ENCODE measurements at regions not wholly inside any gene's neighbourhood (a gene's known extent, or its start where the extent isn't known, plus 50 kb on each side); places are given as distances from the start of the nearest gene placed in this dataset.

DNA sequence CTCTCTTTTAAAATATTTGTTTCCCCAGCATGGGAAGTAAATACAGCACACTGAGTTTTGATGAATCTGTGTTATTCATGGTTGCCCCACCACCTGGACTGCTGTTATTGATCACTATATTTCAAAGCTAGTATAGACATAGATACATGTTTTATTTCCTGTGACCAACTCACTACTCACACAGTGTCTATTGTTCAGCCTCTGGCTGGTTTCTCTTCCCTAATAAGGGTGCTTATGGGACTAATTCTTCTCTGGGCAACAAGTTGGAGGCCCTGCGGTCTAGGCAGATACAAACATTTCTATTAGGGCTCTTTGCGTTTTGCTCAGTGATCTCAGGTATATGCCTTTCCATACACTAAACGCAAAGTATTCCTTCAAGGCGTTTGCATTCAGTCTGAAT lies 1191.0 kb upstream of the TMEM132C start:
- no peak for DNase-seq

DNA sequence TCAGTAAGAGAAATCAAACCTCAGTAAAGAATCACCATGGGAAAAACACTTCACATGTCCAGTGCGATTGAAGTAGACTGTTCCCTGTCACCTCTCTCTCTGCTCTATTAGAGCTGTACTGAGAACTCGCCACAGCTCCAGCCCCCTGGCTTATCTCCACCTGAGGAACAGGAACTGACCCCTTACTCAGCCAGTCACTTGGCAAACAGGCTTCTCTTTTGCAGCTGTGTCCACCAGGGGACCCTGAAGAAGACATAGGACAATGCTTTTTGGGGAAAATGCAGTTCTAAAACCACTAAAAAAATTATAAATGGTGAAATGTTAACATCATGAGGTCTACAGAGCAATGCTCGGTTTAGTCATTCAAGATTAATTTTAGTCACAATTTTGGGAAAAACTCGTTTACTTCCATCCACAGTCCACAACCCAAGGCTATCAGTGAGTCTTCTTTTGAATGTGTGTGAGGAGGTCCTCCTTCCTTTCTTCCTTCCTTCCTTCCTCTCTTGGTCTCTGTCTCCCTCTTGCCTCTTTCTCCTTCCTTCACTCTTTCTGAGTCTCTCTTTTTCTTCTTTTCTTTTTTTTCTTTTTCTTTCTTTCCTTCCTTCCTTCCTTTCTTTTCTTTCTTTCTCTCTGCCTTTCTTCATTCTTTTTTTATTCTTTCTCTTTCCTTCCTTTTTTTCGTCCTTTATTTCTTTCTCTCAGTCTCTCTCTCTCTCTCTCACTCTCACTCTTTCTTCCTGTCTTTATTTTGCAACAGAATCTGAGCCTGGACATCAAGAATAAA lies 1189.5 kb upstream of the TMEM132C start:
- DNase-seq, result no peak

DNA sequence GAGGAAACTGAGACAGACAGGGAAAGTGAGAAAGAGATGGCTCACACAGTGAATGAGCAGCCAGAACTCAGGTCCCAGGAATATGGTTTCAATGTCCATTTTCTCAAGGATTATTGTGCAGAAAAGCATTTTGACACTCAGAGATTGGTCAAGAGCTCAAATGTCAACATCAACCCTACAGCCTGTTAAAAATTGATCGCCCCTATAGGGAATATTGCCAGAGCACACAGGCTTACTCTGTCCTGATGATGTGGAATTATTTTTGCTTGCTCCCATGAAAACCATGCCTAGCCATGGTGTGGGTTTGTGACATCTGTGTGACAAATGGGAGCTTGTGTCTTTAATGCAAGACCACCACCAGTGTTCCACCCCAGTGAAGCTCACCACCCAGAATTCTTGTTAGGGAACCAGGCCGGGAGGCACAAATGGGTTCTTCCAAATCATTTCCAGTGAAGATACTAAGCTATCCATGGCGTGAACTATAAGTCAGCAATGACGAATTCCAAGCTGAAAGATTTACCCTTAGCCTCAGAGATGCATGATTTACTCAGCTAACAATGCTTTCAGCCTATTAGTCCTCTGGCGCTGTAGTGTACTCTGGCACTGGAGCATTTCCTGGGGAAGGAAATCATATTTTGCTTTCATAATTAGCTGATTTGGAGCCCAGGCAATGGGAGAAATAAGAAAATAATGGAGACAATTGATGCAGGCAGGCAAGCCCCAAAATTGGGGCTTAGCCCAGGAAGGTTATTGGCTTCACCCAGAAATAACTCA lies 1188.2 kb upstream of the TMEM132C start:
- DNase-seq, result no peak

DNA sequence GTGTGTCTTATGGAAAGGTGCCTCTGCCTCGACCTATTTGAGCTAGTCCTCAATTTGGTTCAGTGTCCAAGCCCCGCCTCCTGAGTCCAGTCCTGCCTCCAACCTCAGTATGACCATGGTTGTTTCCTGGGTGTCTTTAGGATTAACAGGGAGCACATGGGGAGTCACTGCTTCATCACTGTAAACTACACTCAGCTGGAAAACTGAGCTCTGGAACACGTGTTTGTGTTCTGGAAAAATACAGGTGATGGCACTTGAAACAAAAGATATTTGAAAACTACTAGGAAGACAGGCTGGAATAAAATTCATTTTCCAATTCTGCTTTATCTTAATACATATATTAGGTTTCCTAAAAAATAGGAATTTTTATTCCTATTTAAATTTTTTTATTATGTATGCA lies 1187.3 kb upstream of the TMEM132C start:
- no peak for DNase-seq

DNA sequence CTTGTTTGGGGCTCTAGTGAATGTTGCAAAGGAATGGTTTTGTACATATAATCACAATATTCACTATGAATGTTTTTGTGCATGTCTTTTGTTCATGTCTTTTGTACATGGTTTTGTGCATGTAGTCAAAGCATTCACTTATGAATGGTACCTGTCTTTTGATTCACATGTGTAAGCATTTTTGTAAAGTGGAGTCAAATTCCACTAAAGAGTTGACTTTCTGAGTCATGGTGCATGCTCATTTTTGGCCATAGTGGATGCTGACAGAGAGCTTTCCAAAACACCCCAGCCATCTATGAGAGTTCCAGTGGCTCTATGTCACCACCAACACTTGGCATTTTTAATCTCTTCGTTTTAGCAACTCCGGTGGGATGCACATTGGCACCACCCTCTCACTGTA lies 1185.9 kb upstream of the TMEM132C start:
- no peak for DNase-seq

DNA sequence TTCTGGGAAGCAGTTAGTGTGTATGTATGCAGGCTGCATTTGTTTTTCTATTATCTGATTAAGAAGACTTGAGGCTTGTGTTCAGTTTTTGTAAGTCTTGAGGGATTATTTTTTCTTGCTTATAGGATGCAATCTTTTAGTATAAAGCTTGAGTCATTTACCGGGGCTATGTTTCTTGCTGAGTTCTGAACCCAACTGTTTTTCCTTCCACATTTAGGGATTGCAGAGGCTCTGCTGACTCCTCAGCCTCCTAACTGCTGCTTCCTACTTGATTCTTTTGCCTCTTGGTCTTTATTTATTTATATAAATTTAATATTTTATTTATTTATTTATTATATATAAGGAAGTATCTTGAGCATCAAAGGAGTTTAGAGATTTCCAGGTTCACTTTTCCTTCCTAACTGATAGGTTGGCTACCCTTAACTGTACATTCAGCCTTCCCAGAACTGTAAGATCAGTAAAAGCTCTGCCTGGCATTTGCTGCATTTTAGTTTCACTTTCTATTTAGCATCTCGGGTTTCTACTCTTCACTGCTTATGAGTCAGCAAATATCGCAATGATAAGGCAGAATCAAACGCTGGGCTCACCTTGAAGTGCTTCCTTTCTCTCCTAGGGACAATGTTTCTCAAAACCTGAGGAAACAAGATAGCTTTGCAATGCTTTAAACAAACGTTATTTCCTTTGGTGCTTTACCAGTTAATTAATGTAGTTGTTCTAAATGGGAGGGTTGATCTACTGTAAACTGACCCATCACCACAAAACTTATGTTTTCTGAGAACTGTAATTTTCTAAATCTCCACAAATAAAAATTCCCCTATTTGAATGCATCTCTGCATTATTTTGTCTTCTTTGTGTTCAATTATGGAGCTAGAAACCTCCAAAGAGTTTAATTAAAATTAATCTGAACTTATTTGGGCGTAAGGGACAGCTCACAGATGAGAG lies 1183.7 kb upstream of the TMEM132C start:
- DNase-seq, result peak; percentile 16 to 48

DNA sequence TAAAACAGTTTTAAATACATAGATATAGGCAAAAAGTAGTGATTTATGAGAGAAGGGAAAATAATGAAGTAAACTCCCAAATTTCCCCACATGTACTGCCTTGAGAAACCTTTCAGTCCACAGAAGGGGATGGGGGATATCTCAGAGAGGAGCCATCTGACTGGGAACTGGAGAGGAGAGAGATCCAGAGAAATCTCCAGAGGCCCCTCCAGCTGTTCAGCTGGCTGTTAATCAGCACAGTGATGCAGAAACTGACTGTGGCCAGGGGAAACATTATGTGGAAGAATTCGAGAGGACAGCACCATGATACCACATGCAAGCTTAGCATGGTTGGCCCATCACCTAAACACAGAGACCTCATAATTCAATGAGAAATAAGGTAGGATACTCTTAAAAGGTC lies 1165.9 kb upstream of the TMEM132C start:
- DNase-seq, result no peak

DNA sequence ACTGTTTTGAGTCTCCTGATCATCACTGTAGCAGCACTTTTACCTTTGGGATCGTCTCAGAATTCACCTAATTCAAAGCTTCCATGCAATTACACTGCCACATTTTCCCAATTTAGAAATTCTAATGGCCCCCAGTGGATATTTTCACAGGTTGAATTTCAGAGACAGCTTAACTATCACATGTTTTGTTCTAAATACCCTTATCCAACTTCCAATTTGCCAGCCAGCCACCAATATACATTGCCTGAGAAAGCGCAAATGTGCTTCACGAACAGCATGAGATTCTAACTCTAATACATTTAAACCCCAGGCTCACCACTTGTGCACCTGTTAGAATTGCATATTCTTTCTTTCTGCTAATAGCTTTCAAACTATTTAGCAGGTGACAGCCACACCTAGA lies 1160.9 kb upstream of the TMEM132C start:
- DNase-seq, result no peak

DNA sequence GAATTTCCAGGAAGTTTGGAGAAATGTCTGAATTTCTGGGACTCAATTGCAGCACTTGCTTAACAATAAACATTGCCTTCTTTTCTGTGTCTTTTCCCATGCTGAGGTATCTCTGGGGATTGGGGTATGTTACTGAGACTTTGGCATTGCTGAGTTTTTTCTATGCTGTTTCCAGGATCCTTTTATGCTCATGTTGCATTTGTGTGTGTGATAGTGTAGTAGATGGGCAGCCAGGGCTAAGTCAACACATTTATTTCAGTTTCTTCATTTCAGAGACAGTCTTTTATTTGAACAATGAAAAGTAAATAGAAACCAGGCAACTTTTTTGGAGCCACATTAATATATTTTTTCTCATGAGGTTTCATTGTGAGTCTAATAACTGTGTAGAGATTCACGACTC lies 1160.3 kb upstream of the TMEM132C start:
- no peak for DNase-seq

DNA sequence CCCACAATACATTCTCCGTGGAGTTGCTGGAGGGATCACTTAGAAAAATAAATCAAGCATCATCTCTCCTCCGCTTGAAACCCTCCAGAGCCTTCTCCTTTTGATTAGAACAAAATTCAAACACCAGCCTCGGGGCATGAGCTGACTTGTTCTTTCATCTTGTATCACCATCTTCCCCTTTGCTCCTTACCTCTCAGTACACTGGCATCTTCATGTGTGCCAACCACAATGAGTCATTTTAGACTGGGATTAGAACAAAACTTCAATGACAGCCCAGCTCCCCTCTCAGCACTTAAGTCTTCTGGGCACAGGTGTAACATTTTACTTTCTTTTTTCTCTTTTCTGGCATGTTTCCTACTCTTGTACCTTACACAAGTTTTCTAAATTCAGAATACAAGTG lies 1159.2 kb upstream of the TMEM132C start:
- no peak for DNase-seq

DNA sequence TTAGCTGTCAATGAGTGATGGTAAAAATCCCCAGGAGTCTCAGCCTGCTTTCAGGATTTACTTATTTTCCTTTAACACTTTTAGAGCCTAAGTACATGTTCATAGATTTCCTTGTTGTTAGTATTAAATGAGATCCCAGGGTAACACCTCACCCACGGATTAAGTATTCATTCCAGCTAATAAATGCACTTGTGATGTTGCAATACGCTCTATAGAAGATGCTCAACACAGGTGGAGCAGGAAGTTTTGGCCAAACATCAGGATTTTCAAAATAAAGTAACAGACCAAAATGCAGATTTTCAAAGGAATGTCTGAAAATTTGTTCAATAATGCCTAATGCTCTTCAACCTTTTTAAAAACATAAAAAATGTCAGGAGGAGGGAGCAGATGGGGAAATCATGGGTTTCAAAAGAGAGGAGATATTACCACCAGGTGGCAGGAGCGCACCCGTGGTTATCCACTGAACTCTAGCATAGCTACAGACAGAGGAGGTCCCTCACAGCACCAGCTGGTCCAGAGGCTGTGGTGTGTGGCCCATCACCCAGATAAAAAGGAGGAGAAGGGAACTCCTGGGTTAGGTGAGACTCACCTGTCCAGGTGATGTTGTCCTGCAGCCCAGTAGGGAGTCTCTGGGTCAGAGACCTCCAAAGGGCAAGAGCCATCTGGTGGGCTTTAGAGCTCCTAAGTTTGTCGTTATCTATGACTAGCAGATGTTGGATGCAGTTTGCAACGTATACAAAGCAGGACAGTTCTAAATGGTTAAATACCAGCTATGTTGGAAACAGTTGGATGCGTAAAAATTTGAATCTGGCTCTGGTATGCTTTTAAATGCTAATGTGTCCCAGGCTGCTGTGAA lies 1158.4 kb upstream of the TMEM132C start:
- peak; percentile 15 to 29 for DNase-seq

DNA sequence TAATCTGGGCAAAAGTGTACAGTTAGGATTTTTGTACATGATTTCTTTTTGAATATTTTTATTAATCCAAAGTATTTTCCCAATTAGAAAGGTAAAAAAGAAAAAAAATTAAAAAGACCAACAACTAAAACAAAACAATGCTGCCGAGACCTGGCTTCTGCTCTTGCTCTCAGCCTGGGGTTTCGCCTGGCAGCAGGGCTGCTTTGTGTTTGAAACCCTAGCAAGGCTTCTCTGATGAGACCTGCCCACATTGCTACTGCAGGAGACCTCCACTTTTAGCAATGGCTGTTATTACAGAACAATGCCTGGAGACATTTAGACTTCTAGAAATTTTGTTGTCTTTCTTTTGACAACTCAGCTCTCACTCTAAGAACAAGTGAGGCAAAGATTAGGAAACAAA lies 1153.0 kb upstream of the TMEM132C start:
- no peak for DNase-seq

DNA sequence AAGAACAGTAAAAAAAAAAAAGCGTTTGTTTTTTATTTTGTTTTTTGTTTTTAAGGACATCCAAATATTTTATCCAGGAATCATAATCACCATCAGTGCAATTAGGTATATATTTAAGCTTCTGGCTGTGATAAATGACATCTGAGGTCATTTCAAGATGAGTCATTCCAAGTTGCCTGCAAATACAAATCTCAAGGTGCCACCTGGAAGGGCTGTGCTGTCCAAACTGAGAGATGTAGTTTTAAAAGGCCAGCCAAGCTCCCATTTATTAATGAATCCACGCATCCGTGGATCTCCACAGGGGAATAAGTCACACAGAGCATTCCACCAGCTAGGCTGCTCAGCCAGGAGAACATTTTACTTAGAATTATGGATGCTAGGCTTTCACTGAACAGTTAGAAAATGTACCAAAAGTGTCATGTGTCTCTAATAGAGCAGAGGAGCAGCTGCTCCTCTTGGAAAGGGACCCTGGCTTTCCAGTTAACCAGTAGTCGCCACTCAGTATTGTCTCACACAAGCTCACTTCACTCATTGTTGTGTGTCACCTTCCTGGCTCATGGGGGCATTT lies 1151.4 kb upstream of the TMEM132C start:
- no peak for DNase-seq

DNA sequence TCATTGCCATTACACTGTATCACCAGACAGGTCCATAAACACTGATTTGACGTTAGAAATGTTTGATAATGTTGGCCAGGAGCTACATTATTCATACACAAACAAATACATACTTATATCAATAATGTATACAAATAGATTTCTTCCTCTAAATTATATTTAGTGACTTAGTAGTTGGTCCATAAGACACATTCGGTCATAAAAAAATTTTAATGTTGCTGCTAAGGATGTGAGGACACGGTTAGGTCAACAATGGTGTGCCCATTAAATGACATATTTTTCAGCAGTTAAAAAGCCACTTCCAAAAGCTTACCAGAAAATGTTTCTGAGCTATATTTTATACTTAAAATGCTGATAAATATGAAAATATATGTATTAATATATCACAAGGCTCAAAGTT lies 1148.7 kb upstream of the TMEM132C start:
- no peak for DNase-seq

DNA sequence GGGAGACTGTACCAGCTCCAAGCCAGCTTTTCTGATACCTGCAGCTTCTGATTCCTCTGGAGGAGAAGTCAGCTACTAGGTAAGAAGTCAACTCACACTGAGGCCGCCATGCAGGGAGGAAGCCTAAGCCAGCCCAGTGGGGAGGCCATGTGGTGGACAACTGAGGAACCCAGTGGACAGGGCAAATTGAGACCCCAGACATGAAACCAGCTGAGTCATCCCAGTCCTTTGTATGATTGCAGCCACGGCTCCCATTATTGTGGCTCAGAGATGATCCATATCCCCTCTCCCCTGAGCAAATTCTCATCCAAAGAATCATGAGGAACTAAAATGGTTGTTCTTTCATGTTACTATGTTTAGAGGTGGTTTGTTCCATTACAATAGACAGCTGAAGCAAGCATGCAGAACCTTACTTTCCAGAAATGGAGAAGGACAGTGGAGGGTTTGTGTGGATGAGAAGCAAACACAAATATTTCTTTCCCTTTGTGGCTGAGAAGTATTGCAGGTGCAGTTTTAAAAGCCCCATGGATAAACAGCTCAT lies 1147.3 kb upstream of the TMEM132C start:
- no peak for DNase-seq

DNA sequence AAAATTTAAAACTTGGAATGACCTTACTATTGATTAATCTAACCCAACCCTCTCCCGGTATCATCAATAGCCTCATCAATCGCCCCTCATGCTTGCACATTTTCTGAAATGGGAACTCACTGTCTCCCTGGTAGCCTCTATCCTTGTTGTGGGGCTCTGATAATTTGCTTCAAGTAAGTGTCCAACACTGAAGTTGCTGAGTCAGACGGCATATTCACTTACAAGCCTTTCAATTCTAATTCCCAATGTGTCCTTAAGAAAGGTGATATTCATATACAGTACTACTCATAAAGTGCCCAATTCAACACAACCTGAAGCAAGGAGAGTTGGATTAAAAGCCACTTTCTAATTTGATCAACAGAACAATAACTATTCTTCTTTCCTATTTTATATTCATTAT lies 1146.1 kb upstream of the TMEM132C start:
- DNase-seq, result no peak

DNA sequence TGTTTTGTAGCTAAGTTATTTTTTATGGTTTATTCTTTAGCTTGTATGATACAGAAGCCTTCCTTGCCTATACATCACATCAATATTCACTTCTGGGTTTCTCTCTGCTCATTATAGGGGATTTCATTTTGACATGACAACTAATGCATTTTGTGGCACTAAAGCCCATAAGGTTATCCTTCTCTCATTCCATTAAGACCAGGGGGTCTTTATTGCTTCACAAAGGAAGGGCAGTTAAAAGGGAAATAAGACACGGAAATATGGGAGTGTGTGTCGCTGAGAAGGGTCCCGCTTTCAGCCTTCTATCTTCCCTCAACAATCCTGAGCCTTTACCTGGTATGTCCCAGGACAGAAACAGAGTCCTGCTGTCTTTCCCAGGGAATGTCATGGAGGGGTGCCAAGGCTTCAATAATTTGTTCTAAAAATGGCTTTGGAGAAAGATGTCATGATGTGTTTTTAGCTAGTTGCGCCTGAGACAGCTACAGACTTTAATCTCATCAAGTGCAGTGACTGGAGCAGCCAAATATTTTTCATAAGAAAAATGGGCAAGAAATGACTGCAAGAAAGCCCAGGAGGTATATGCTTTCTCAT lies 1145.4 kb upstream of the TMEM132C start:
- no peak for DNase-seq

DNA sequence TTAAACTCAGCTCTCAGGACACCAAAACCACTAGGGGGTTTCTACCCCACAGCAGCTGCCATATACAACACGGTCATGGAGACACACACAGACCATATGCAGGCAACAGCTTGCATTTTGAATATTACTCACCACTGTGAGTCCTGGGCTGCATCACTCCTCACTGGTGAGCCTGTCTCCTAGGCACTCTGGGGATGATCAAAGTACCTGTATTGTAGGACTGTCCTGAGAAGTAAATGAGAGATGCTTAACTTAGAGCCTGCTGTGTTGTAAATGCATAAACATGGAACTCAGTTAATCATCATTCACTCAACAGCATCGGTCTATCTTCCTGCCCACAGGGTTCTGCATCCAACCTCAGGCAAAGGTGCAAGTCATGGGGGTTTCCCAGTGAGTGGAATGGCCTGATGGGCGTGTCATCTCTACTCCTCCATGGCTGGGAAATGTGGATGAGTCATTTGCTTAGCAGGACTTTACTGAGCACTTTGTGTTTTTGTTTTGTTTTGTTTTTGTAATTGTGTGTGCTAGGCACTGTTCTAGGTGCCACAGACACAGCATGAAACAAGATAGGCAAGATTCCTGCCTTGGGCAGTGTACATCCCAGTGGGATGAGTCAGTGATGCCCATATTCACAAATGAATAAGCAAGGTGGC lies 1141.2 kb upstream of the TMEM132C start:
- no peak for DNase-seq

DNA sequence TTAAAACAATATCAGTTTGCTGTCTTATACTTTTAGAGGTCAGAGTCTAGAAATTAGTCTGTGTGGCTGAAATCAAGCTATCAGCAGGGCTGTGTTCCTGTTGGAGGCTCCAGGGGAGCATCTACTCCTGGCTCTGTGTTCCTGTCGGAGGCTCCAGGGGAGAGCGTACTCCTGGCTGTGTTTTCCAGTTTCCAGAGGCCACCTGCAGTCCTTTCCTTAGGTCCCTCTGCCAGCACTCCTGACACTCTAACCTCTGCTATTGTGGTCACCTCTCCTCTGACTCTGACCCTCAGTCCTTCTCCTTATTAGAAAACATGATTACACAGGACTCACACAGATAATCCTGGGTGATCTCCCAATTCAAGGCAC lies 1140.7 kb upstream of the TMEM132C start:
- no peak for DNase-seq

DNA sequence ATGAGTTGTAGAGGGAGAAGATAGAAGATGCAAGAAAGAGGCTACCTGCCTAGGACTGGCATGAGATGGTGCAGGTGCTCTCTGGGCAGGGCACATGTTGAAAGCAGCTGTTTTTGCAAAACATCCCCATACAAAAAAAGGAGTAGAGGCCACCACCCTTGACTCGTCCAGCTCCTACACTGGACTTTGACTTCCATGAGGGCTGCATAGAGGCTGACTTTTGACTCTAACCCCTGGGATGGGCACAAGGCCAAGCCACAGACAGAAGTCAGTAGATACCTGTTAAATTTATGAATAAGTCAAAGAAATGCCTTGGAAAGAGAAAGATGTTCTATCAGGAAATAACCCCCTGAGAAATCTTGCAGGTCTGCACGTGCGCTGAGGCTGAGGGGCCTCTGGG lies 1139.1 kb upstream of the TMEM132C start:
- no peak for DNase-seq

Data from Kasumi-1 (cell line).